Ascending aorta (tissue), 2 donors: ENCODE measurements at regions not wholly inside any gene's neighbourhood (a gene's known extent, or its start where the extent isn't known, plus 50 kb on each side); places are given as distances from the start of the nearest gene placed in this dataset.
"Not testable (repeated sequence)": the region's sequence is repeated elsewhere in the genome, so short reads cannot be mapped to it uniquely, and the experiment has no call there.

Experiments used
- DNase-seq, 2 donors: peaks; one replicate each; pipeline ENCODE4 v3.0.0-alpha.2; 2019; ENCODE audit warnings: low spot score in 2 of 2
- H3K27ac ChIP-seq, 2 donors: fragments of 200-600 bp; sonication (generic); one replicate each; pipeline ENCODE4 v1.5.1; 2016 to 2017; ENCODE audit warnings: mild to moderate bottlenecking in 1 of 2
- H3K27me3 ChIP-seq: fragments of 200-600 bp; sonication (generic); one replicate; pipeline ENCODE4 v1.5.1; 2017
- H3K36me3 ChIP-seq, 2 donors: fragments of 200-600 bp; sonication (generic); one replicate each; pipeline ENCODE4 v1.5.1; 2016
- H3K4me1 ChIP-seq, 2 donors: fragments of 200-600 bp; sonication (generic); one replicate each; pipeline ENCODE4 v1.5.1; 2016 to 2017; ENCODE audit warnings: mild to moderate bottlenecking in 1 of 2
- H3K4me3 ChIP-seq, 2 donors: fragments of 200-600 bp; sonication (generic); one replicate each; pipeline ENCODE4 v1.5.1; 2016 to 2017; ENCODE audit warnings: mild to moderate bottlenecking in 1 of 2
- H3K9me3 ChIP-seq, 2 donors: fragments of 200-600 bp; sonication (generic); one replicate each; pipeline ENCODE4 v1.5.1; 2016
- CTCF ChIP-seq, 3 experiments: fragments of 200-600 bp in 2 of 3; fragments of 450-650 bp in 1 of 3; sonication (generic) in 2 of 3; IDR thresholded peaks; one replicate each; pipeline ENCODE4 v1.5.1; 2016 to 2019; ENCODE audit warnings: antibody characterized with exemption in 3 of 3, mild to moderate bottlenecking in 1 of 3, moderate library complexity in 1 of 3
- intact Hi-C: fragments of 100-400 bp; cut with DNase I; formaldehyde crosslinking; loops from one replicate; pipeline ENCODE4 v1.15.1; 2023

DNA sequence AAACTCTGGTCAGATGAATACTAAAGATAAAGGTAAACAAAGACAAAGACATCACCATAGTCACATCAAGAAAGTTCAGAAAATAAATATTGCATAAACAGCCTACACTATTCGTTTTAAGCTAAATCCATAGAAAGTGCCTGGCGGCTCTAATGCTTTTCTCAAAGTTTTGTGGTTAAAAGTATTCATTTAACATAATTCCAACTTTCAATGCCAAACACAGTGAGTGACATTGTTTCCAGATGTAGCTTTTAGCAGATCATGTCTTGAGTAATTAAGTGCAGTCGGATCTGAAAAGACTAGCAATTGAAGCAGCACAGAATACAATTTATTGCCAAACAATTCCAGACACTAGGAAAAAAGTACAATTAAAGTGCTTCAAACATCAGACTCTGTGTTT is 287.1 kb upstream of the ADGRL3 start:
- H3K4me3 ChIP-seq = no peak overlapping the region
- intact Hi-C loops = no loop called here
- no peaks in the 10 kb centered on the region for H3K27me3 ChIP-seq
- TF ChIP-seq CTCF (IDR thresholded peaks at IDR 0.05) = no peak
- H3K27ac ChIP-seq = no peak overlapping the region
- no peaks in the 10 kb centered on the region for H3K9me3 ChIP-seq
- DNase-seq = no peak
- H3K36me3 ChIP-seq = no peaks in the 10 kb centered on the region
- no peaks in the 10 kb centered on the region for H3K4me1 ChIP-seq

DNA sequence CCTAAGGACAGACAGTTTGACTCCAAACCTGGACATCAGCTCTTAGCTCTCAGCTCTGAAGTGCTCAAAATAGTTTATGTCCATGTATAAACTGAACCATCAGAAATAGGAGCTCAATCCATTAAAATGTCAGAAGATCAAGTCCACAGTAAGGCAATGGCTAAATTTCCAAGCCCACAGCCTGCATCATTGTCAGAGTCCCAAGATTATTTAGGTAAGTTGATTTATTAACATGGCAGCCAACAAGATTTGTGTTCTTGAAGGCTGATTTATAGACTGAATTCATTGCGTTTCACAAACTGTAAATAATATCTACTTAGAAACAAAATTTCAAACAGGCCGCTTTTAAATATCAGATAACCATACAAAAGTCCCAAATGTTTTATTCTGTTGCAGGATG is 286.5 kb upstream of the ADGRL3 start:
- Histone ChIP-seq H3K27ac (no peak overlapping the region), H3K36me3 (no peaks in the 10 kb centered on the region)
- intact Hi-C loops = no loop called here

DNA sequence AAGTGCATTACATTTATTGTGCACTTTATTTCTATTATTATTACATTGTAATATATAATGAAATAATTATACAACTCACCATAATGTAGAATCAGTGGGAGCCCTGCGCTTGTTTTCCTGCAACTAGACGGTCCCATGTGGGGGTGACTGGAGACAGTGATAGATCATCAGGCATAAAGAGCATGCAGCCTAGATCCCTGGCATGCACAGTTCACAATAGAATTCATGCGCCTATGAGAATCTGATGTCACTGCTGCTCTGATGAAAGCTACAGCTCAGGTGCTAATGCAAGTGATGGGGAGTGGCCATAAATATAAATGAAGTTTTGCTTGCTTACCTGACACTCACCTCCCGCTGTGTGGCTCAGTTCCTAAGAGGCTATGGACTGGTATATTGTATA is 278.4 kb upstream of the ADGRL3 start:
- DNase-seq, H3K4me3 ChIP-seq, H3K4me1 ChIP-seq, intact Hi-C loops, H3K9me3 ChIP-seq, H3K27me3 ChIP-seq, H3K27ac ChIP-seq, H3K36me3 ChIP-seq: not testable (repeated sequence)

More for the DNA sequence above, 286.5 kb upstream of the ADGRL3 start:
- Histone ChIP-seq H3K4me3 (no peak overlapping the region), H3K4me1 (no peaks in the 10 kb centered on the region), H3K27me3 (no peaks in the 10 kb centered on the region), H3K9me3 (no peaks in the 10 kb centered on the region)
- no peak for DNase-seq
- TF ChIP-seq CTCF (IDR thresholded peaks at IDR 0.05) = no peak

DNA sequence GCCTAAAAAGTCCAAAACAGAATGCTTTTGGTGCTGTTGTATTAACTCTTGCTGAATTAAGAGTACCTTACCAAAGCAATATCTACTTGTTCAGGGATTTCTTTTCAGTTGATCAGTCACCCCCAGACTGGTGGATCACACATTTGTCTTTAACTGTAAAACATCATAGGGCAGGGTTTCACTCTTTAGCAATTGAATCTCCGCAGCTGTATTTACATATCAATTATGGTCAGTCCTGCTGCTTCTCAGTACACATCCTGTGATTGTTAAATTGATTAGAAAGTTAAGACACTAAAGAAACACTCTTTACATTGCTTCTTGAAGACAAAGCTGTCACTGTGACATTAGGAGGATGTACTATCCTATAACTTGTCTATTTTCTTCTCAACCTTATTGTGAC is 277.1 kb upstream of the ADGRL3 start:
- Histone ChIP-seq H3K36me3 (no peaks in the 10 kb centered on the region), H3K4me3 (no peak overlapping the region), H3K27ac (no peak overlapping the region), H3K9me3 (no peaks in the 10 kb centered on the region), H3K4me1 (no peaks in the 10 kb centered on the region), H3K27me3 (no peaks in the 10 kb centered on the region)
- DNase-seq = no peak
- intact Hi-C loops = no loop called here
- TF ChIP-seq CTCF (IDR thresholded peaks at IDR 0.05) = no peak

GRCh38 chr4:60926624-60927023 is 273.5 kb upstream of the ADGRL3 start:
- no peak for DNase-seq
- Histone ChIP-seq H3K36me3 (no peaks in the 10 kb centered on the region), H3K4me3 (no peak overlapping the region), H3K27me3 (no peaks in the 10 kb centered on the region), H3K9me3 (no peaks in the 10 kb centered on the region), H3K4me1 (no peaks in the 10 kb centered on the region), H3K27ac (no peak overlapping the region)
- intact Hi-C loops = no loop called here
- no peak for TF ChIP-seq CTCF (IDR thresholded peaks at IDR 0.05)

DNA sequence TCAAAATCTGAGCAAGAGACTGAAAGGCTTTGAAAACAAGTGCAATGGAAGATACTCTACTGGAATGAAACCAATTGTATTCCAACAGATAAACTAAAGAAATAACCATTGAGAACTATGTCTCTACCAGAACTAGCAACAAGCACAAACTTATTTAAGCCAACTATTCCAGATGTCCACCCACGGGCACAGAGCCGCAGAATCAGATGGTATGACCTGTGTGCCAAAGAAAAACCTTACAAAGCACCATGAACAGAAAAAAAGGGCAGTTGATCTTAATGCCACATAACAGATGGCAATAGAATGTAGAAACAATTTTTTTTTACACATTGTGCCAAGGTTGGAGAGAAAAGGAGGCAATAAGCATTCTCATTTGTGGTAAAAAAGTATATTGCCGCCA is 269.3 kb upstream of the ADGRL3 start:
- Histone ChIP-seq H3K4me3 (no peak overlapping the region), H3K9me3 (no peaks in the 10 kb centered on the region), H3K36me3 (no peaks in the 10 kb centered on the region), H3K27me3 (no peaks in the 10 kb centered on the region), H3K4me1 (no peaks in the 10 kb centered on the region), H3K27ac (no peak overlapping the region)
- no peak for DNase-seq
- intact Hi-C loops = no loop called here
- TF ChIP-seq CTCF (IDR thresholded peaks at IDR 0.05) = no peak
